RWPE2 (cell line): ENCODE measurements at regions not wholly inside any gene's neighbourhood (a gene's known extent, or its start where the extent isn't known, plus 50 kb on each side); places are given as distances from the start of the nearest gene placed in this dataset.
A peak's percentile ranks its signal among the peaks of the same experiment; 100 is the strongest.
"Not testable (repeated sequence)": the region's sequence is repeated elsewhere in the genome, so short reads cannot be mapped to it uniquely, and the experiment has no call there.

Experiments used
- ATAC-seq: fragments of 200-7000 bp; cut with Tn5 transposase; 3 replicates; pipeline ENCODE4 v1.9.1; 2021; ENCODE audit warnings: low read depth
- DNase-seq: peaks from one replicate; pipeline ENCODE4 v3.0.0-alpha.2; 2020; ENCODE audit warnings: low spot score
- H3K27ac ChIP-seq: fragments of 450-650 bp; 2 replicates; pipeline ENCODE4 v1.5.1; 2017; ENCODE audit warnings: mild to moderate bottlenecking; ENCODE audit not compliant: poor library complexity, severe bottlenecking
- H3K27me3 ChIP-seq: fragments of 250-450 bp; sonication (Bioruptor Pico); 2 replicates; pipeline ENCODE4 v1.5.1; 2021; ENCODE audit warnings: mild to moderate bottlenecking, moderate library complexity; ENCODE audit not compliant: insufficient read depth, poor library complexity, severe bottlenecking
- H3K36me3 ChIP-seq: fragments of 250-450 bp; sonication (Bioruptor Pico); 2 replicates; pipeline ENCODE4 v1.5.1; 2020; ENCODE audit warnings: low read depth, mild to moderate bottlenecking, moderate library complexity
- H3K4me1 ChIP-seq: fragments of 250-450 bp; sonication (Bioruptor Pico); 2 replicates; pipeline ENCODE4 v1.5.1; 2021; ENCODE audit warnings: mild to moderate bottlenecking, moderate library complexity; ENCODE audit not compliant: insufficient read depth, poor library complexity, severe bottlenecking
- H3K4me3 ChIP-seq: fragments of 250-450 bp; sonication (Bioruptor Pico); 2 replicates; pipeline ENCODE4 v1.5.1; 2021; ENCODE audit warnings: mild to moderate bottlenecking, moderate library complexity; ENCODE audit not compliant: severe bottlenecking
- H3K9me3 ChIP-seq: fragments of 250-450 bp; sonication (Bioruptor Pico); 2 replicates; pipeline ENCODE4 v1.5.1; 2021; ENCODE audit warnings: mild to moderate bottlenecking, moderate library complexity; ENCODE audit not compliant: severe bottlenecking
- TF ChIP-seq, protein P1 (sequence below): fragments of 450-650 bp; IDR thresholded peaks from one replicate; pipeline ENCODE4 v1.5.1; 2017; ENCODE audit warnings: mild to moderate bottlenecking, moderate library complexity; ENCODE audit not compliant: poor library complexity, severe bottlenecking

DNA sequence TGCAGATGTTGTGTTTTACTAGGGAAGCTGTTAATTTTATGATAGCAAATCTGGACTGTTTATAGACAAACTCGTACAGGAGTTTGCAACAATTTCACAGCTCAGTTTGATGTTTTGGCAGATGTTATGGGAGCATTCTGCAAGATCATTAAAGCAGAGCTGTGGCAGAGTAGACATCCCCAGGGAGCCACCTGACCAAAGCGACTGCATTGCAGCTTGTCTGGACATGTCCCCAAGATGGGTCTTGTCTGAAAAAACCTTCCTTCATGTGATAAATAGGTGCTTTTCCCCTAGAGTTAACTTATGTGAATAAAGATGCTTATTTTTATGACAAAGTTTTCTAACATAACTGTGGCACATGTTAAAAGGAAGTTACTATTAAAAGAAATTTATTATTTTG, 91.2 kb upstream of the GPR141 start:
- Histone ChIP-seq H3K4me1 (no peaks in the 10 kb centered on the region), H3K36me3 (no peaks in the 10 kb centered on the region), H3K27me3 (no peaks in the 10 kb centered on the region), H3K9me3 (no peaks in the 10 kb centered on the region), H3K4me3 (no peak overlapping the region), H3K27ac (no peak overlapping the region)
- TF ChIP-seq, protein P1, sequence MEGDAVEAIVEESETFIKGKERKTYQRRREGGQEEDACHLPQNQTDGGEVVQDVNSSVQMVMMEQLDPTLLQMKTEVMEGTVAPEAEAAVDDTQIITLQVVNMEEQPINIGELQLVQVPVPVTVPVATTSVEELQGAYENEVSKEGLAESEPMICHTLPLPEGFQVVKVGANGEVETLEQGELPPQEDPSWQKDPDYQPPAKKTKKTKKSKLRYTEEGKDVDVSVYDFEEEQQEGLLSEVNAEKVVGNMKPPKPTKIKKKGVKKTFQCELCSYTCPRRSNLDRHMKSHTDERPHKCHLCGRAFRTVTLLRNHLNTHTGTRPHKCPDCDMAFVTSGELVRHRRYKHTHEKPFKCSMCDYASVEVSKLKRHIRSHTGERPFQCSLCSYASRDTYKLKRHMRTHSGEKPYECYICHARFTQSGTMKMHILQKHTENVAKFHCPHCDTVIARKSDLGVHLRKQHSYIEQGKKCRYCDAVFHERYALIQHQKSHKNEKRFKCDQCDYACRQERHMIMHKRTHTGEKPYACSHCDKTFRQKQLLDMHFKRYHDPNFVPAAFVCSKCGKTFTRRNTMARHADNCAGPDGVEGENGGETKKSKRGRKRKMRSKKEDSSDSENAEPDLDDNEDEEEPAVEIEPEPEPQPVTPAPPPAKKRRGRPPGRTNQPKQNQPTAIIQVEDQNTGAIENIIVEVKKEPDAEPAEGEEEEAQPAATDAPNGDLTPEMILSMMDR, result no peak
- ATAC-seq (no peak), DNase-seq (no peak)

GRCh38 chr7:37594602-37595001, 89.0 kb upstream of the GPR141 start:
- no peaks in the 10 kb centered on the region for H3K36me3 ChIP-seq
- DNase-seq (no peak), ATAC-seq (no peak)
- H3K27ac ChIP-seq, result no peak overlapping the region
- H3K4me3 ChIP-seq, result no peak overlapping the region
- no peaks in the 10 kb centered on the region for H3K27me3 ChIP-seq
- TF ChIP-seq, protein P1, result no peak
- H3K9me3 ChIP-seq, result no peaks in the 10 kb centered on the region
- no peaks in the 10 kb centered on the region for H3K4me1 ChIP-seq

DNA sequence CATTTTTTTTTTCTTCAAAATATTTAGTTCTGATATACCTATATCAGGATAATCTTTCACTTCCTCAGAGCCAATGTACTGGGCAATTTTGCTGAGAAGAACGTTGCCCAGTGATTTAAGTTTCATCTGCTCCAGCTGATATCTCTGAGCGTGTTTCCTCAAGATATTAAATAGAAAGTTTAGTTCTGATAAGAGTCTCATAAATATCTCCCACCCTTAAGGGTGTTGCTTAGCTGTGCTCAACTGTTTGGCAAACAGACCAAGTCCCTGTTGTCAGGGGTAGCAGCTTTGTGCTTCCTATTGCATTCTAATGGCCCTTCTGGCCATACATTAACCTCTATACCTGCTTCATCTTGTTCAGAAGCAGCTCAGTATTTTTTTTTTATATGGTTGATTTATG, 84.7 kb upstream of the GPR141 start:
- DNase-seq (no peak), ATAC-seq (no peak)
- Histone ChIP-seq H3K27me3 (no peaks in the 10 kb centered on the region), H3K27ac (no peak overlapping the region), H3K36me3 (no peaks in the 10 kb centered on the region), H3K9me3 (no peaks in the 10 kb centered on the region), H3K4me3 (no peak overlapping the region), H3K4me1 (no peaks in the 10 kb centered on the region)
- TF ChIP-seq, protein P1, result no peak

- DNase-seq (no peak), ATAC-seq (no peak)
- TF ChIP-seq, protein P1, result no peak
- H3K27ac ChIP-seq, result no peak overlapping the region
- H3K9me3 ChIP-seq, result no peaks in the 10 kb centered on the region
- H3K4me3 ChIP-seq, result no peak overlapping the region
- no peaks in the 10 kb centered on the region for H3K4me1 ChIP-seq
- H3K27me3 ChIP-seq, result no peaks in the 10 kb centered on the region
- H3K36me3 ChIP-seq, result no peaks in the 10 kb centered on the region
Observed at GRCh38 chr7:37601321-37601720, 82.2 kb upstream of the GPR141 start.

DNA sequence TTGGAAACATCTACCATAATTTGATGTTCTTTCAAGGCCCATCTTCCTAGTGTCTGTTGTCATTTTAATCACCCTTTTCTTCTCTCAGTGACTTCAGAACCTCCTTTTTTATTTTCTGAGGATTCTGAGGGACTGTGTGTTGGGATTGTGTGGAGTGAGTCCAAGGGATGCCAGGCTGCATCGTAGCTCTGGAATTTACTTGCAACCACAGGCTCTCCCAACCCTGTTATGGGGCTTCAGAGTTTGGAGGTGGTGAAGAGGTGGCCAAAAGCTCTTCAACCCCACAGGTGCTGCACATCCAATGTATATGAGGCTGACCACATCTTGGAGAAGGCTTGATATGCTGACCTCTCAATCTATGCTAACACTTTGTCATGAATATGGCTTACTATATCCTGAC, 79.5 kb upstream of the GPR141 start:
- DNase-seq (no peak), ATAC-seq (peak; percentile 64)
- TF ChIP-seq, protein P1, result no peak
- H3K27me3 ChIP-seq, result no peaks in the 10 kb centered on the region
- H3K9me3 ChIP-seq, result no peaks in the 10 kb centered on the region
- no peaks in the 10 kb centered on the region for H3K4me1 ChIP-seq
- no peak overlapping the region for H3K27ac ChIP-seq
- H3K36me3 ChIP-seq, result no peaks in the 10 kb centered on the region
- no peak overlapping the region for H3K4me3 ChIP-seq

GRCh38 chr7:37617406-37617805, 66.2 kb upstream of the GPR141 start:
- H3K9me3 ChIP-seq, H3K4me3 ChIP-seq, H3K36me3 ChIP-seq, ATAC-seq, DNase-seq, H3K4me1 ChIP-seq, H3K27ac ChIP-seq, H3K27me3 ChIP-seq: not testable (repeated sequence)
